Testis (tissue), 2 donors: ENCODE measurements at regions not wholly inside any gene's neighbourhood (a gene's known extent, or its start where the extent isn't known, plus 50 kb on each side); places are given as distances from the start of the nearest gene placed in this dataset.

ENCODE experiments used
- CTCF ChIP-seq, 3 experiments: fragments of 450-650 bp in 2 of 3; fragments of 200-600 bp in 1 of 3; sonication (generic) in 1 of 3; IDR thresholded peaks; one replicate each; pipeline ENCODE4 v1.5.1; 2016 to 2019; ENCODE audit warnings: antibody characterized with exemption in 3 of 3, mild to moderate bottlenecking in 2 of 3, moderate library complexity in 1 of 3
- POLR2A ChIP-seq: fragments of 450-650 bp; IDR thresholded peaks from one replicate; pipeline ENCODE4 v1.6.1; 2017; ENCODE audit warnings: antibody characterized with exemption, mild to moderate bottlenecking, moderate library complexity

GRCh38 chr2:219864154-219864553 is 236.7 kb downstream of the SLC4A3 start:
- no peak for TF ChIP-seq CTCF (IDR thresholded peaks at IDR 0.05)
- TF ChIP-seq POLR2A, result no peak
